ENCODE measurements at regions not wholly inside any gene's neighbourhood (a gene's known extent, or its start where the extent isn't known, plus 50 kb on each side); places are given as distances from the start of the nearest gene placed in this dataset.

DNA sequence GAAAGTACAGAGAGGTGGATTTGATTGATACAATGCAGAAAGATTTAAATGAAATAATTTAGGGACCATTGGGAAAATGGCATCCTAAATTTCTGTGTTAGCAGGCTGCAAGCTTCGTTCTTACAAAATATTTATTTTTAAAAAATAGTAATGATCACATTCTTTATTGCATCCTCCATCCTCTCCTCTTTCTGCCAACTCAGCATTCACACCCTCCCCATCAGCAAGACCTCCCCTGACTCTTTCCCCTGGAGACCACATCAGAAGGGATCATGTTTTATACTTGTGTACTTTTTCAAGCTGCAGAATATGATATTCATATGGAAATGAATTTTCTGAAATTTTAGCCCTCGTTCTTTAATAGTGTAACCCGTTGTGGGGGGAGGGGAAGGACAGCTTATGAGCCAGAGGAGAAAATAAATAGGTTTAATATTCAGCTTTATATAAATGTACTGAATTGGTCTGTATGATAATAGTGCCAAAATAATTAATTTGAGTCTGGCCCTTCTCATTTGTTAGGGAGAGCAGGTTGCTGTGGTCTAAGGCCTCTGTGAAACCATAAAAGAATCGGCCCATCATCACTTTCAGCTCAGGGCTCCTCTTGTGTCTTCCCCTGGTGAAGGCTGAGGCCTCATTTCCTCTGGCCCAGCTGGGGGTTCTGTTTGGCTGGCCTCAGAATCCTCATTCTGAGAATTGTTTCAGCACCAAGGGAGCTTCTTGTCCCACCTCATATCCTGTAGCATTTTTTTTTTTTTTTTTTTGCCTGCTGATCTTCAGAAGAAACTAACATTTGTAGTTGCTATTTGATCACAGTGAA is 330.8 kb downstream of the TXNL1 start:
- Mint-ChIP-seq H3K9me3 (ENCODE audit: unreplicated experiment) (no peaks in the 10 kb centered on the region), H3K36me3 (ENCODE audit: low read depth, unreplicated experiment) (no peaks in the 10 kb centered on the region), H3K4me3 (ENCODE audit: unreplicated experiment) (no peak overlapping the region), H3K27ac (ENCODE audit: unreplicated experiment) (no peak overlapping the region), H3K27me3 (ENCODE audit: low read depth, unreplicated experiment) (peaks cover 3% of the 10 kb centered on the region), H3K4me1 (ENCODE audit: low read depth, unreplicated experiment) (no peaks in the 10 kb centered on the region)
- FAIRE-seq (no peak), DNase-seq (ENCODE audit: low read depth) (no peak)
- Histone ChIP-seq H3K4me2 (ENCODE audit: low read length) (no peak overlapping the region), H3K9me3 (ENCODE audit: insufficient read depth, low read depth, low read length) (no peaks in the 10 kb centered on the region), H3K4me1 (ENCODE audit: insufficient read depth, low read length) (no peaks in the 10 kb centered on the region), H3K9ac (ENCODE audit: low read length) (no peak overlapping the region), H2AFZ (ENCODE audit: low read depth, low read length) (no peak overlapping the region), H3K79me2 (ENCODE audit: insufficient read depth, low read length) (no peaks in the 10 kb centered on the region), H4K20me1 (ENCODE audit: insufficient read depth, low read length) (no peaks in the 10 kb centered on the region), H3K4me3 (ENCODE audit: insufficient read depth, low read depth, low read length) (no peak overlapping the region), H3K27ac (ENCODE audit: low read depth, low read length) (no peak overlapping the region), H3K36me3 (ENCODE audit: insufficient read depth, low read length) (no peaks in the 10 kb centered on the region), H3K27me3 (ENCODE audit: insufficient read depth, low read length) (no peaks in the 10 kb centered on the region)
- TF ChIP-seq, protein P1, sequence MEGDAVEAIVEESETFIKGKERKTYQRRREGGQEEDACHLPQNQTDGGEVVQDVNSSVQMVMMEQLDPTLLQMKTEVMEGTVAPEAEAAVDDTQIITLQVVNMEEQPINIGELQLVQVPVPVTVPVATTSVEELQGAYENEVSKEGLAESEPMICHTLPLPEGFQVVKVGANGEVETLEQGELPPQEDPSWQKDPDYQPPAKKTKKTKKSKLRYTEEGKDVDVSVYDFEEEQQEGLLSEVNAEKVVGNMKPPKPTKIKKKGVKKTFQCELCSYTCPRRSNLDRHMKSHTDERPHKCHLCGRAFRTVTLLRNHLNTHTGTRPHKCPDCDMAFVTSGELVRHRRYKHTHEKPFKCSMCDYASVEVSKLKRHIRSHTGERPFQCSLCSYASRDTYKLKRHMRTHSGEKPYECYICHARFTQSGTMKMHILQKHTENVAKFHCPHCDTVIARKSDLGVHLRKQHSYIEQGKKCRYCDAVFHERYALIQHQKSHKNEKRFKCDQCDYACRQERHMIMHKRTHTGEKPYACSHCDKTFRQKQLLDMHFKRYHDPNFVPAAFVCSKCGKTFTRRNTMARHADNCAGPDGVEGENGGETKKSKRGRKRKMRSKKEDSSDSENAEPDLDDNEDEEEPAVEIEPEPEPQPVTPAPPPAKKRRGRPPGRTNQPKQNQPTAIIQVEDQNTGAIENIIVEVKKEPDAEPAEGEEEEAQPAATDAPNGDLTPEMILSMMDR (IDR thresholded peaks at IDR 0.05; ENCODE audit: insufficient read depth, low read depth, low read length) = no peak
- TF ChIP-seq EZH2 (IDR thresholded peaks at IDR 0.05; ENCODE audit: insufficient read depth, low read length) = no peak

DNA sequence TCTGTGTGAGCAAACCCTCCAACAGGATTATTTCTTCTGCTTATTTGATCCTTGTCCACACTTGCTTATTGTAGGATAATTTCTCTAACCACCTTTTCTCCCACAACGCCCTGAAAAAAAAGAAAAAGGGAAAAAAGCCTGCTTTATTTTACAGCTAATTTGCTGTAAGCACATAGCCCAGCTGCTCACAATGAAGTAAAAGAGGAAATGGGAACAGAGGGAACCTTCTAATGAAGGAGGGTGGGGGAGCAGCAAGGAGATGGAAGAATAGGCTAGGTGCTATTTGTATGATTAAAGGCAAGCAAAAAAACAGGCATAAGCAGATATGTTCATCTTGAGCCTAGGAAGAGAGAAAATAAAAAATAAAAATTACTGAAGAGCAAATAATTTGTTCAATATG is 331.6 kb downstream of the TXNL1 start:
- Histone ChIP-seq H3K79me2 (ENCODE audit: insufficient read depth, low read length) (no peaks in the 10 kb centered on the region), H3K9me3 (ENCODE audit: insufficient read depth, low read depth, low read length) (no peaks in the 10 kb centered on the region), H3K4me2 (ENCODE audit: low read length) (no peak overlapping the region), H2AFZ (ENCODE audit: low read depth, low read length) (no peak overlapping the region), H3K27me3 (ENCODE audit: insufficient read depth, low read length) (no peaks in the 10 kb centered on the region), H3K4me1 (ENCODE audit: insufficient read depth, low read length) (no peaks in the 10 kb centered on the region), H3K9ac (ENCODE audit: low read length) (no peak overlapping the region), H3K4me3 (ENCODE audit: insufficient read depth, low read depth, low read length) (no peak overlapping the region), H3K27ac (ENCODE audit: low read depth, low read length) (no peak overlapping the region), H3K36me3 (ENCODE audit: insufficient read depth, low read length) (no peaks in the 10 kb centered on the region), H4K20me1 (ENCODE audit: insufficient read depth, low read length) (no peaks in the 10 kb centered on the region)
- Mint-ChIP-seq H3K36me3 (ENCODE audit: low read depth, unreplicated experiment) (no peaks in the 10 kb centered on the region), H3K27ac (ENCODE audit: unreplicated experiment) (no peak overlapping the region), H3K4me1 (ENCODE audit: low read depth, unreplicated experiment) (no peaks in the 10 kb centered on the region), H3K4me3 (ENCODE audit: unreplicated experiment) (no peak overlapping the region), H3K9me3 (ENCODE audit: unreplicated experiment) (no peaks in the 10 kb centered on the region), H3K27me3 (ENCODE audit: low read depth, unreplicated experiment) (peaks cover 3% of the 10 kb centered on the region)
- no peak for TF ChIP-seq EZH2 (IDR thresholded peaks at IDR 0.05; ENCODE audit: insufficient read depth, low read length)
- TF ChIP-seq, protein P1 (IDR thresholded peaks at IDR 0.05; ENCODE audit: insufficient read depth, low read depth, low read length) = no peak
- FAIRE-seq = no peak
- DNase-seq (ENCODE audit: low read depth) = no peak

DNA sequence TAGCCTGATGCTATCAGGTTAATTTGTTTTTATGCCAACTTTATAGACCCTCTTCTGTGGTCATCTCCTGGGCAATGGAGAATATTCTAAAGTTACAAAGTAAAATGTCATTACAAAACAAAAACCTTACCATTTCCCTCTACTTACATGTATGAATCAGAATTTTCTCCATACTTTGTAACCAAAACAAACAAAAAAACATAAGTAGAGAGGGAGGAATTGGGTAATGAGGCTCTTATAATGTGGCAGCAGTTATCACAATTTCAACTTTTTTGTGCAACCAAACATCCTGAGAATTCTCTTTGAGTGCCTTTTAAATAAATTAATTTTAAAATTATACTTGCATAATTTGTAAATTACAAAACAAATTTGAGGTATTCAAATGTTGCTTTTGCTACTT is 332.8 kb downstream of the TXNL1 start:
- Histone ChIP-seq H3K9ac (ENCODE audit: low read length) (no peak overlapping the region), H3K36me3 (ENCODE audit: insufficient read depth, low read length) (no peaks in the 10 kb centered on the region), H3K4me2 (ENCODE audit: low read length) (no peak overlapping the region), H4K20me1 (ENCODE audit: insufficient read depth, low read length) (no peaks in the 10 kb centered on the region), H3K79me2 (ENCODE audit: insufficient read depth, low read length) (no peaks in the 10 kb centered on the region), H3K4me3 (ENCODE audit: insufficient read depth, low read depth, low read length) (no peak overlapping the region), H3K27ac (ENCODE audit: low read depth, low read length) (no peak overlapping the region), H3K27me3 (ENCODE audit: insufficient read depth, low read length) (no peaks in the 10 kb centered on the region), H2AFZ (ENCODE audit: low read depth, low read length) (no peak overlapping the region), H3K9me3 (ENCODE audit: insufficient read depth, low read depth, low read length) (no peaks in the 10 kb centered on the region), H3K4me1 (ENCODE audit: insufficient read depth, low read length) (no peaks in the 10 kb centered on the region)
- no peaks in the 10 kb centered on the region for H3K9me3 Mint-ChIP-seq (ENCODE audit: unreplicated experiment)
- H3K27ac Mint-ChIP-seq (ENCODE audit: unreplicated experiment) = no peak overlapping the region
- DNase-seq (ENCODE audit: low read depth) = no peak
- H3K4me3 Mint-ChIP-seq (ENCODE audit: unreplicated experiment) = no peak overlapping the region
- FAIRE-seq = peak; percentile 49
- H3K27me3 Mint-ChIP-seq (ENCODE audit: low read depth, unreplicated experiment) = peaks cover 3% of the 10 kb centered on the region
- H3K36me3 Mint-ChIP-seq (ENCODE audit: low read depth, unreplicated experiment) = no peaks in the 10 kb centered on the region
- no peaks in the 10 kb centered on the region for H3K4me1 Mint-ChIP-seq (ENCODE audit: low read depth, unreplicated experiment)
- TF ChIP-seq, protein P1 (IDR thresholded peaks at IDR 0.05; ENCODE audit: insufficient read depth, low read depth, low read length) = no peak
- no peak for TF ChIP-seq EZH2 (IDR thresholded peaks at IDR 0.05; ENCODE audit: insufficient read depth, low read length)
